ENCODE measurements at regions not wholly inside any gene's neighbourhood (a gene's known extent, or its start where the extent isn't known, plus 50 kb on each side); places are given as distances from the start of the nearest gene placed in this dataset.

GRCh38 chr6:47924001-47924400, 142.2 kb downstream of the OPN5 start (continued):
- no peak for TF ChIP-seq E2F6 (IDR thresholded peaks at IDR 0.05; ENCODE audit: borderline replicate concordance in 1 of 2, extremely low read depth in 1 of 2, insufficient read depth in 1 of 2, insufficient read length in 1 of 2, low read depth in 1 of 2, low read length in 1 of 2, poor library complexity in 1 of 2, severe bottlenecking in 1 of 2)
- no peak for TF ChIP-seq ZNF696 (CRISPR knock-in tag; conservative IDR thresholded peaks at IDR 0.05)
- no peak for TF ChIP-seq ZNF589 (CRISPR knock-in tag; IDR thresholded peaks at IDR 0.05; ENCODE audit: low read depth)
- TF ChIP-seq, protein P1, sequence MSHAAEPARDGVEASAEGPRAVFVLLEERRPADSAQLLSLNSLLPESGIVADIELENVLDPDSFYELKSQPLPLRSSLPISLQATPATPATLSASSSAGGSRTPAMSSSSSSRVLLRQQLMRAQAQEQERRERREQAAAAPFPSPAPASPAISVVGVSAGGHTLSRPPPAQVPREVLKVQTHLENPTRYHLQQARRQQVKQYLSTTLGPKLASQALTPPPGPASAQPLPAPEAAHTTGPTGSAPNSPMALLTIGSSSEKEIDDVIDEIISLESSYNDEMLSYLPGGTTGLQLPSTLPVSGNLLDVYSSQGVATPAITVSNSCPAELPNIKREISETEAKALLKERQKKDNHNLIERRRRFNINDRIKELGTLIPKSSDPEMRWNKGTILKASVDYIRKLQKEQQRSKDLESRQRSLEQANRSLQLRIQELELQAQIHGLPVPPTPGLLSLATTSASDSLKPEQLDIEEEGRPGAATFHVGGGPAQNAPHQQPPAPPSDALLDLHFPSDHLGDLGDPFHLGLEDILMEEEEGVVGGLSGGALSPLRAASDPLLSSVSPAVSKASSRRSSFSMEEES (CRISPR knock-in tag; IDR thresholded peaks at IDR 0.05), result no peak
- TF ChIP-seq ZKSCAN3 (CRISPR knock-in tag; IDR thresholded peaks at IDR 0.05), result no peak
- TF ChIP-seq SMAD3 (CRISPR knock-in tag; conservative IDR thresholded peaks at IDR 0.05), result no peak
- TF ChIP-seq MTF1 (CRISPR knock-in tag; IDR thresholded peaks at IDR 0.05; ENCODE audit: borderline replicate concordance), result no peak

DNA sequence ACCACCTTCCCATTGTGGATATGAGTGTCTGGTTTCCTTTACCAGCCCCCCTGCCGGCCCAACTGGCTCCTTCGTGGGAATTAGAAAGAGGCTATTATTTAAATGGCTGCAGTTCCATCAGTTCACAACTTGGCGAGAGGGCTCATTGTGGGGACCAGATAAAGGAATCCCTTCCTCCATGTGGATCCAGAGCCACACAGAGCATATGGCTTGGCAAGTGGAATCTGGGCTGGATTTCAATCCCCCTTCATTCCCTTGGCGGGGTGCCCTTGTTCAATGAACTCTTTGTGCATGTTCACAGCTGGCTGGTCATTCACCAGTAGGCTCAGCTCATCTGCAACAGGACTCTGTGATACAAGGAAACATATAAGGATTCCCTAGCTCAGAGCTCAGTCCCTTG, 140.6 kb downstream of the OPN5 start:
- intact Hi-C loops (cut with micrococcal nuclease), result no loop called here
- DNase-seq (ENCODE audit: extremely low read depth in 1 of 4, low spot score in 3 of 4), result no peak
- no peak for TF ChIP-seq MECOM (CRISPR knock-in tag; IDR thresholded peaks at IDR 0.05)
- TF ChIP-seq POLR2AphosphoS5 (IDR thresholded peaks at IDR 0.05; ENCODE audit: control insufficient read depth, insufficient read depth, low read depth, low read length), result no peak
- no peak for TF ChIP-seq FOXK1 (CRISPR knock-in tag; IDR thresholded peaks at IDR 0.05; ENCODE audit: borderline replicate concordance)
- TF ChIP-seq ZBTB7A (IDR thresholded peaks at IDR 0.05; ENCODE audit: borderline replicate concordance, control insufficient read depth, low read depth, low read length), result no peak
- TF ChIP-seq SMARCC2 (IDR thresholded peaks at IDR 0.05; ENCODE audit: low read depth), result no peak
- TF ChIP-seq, protein P2, sequence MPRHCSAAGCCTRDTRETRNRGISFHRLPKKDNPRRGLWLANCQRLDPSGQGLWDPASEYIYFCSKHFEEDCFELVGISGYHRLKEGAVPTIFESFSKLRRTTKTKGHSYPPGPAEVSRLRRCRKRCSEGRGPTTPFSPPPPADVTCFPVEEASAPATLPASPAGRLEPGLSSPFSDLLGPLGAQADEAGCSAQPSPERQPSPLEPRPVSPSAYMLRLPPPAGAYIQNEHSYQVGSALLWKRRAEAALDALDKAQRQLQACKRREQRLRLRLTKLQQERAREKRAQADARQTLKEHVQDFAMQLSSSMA (CRISPR knock-in tag; IDR thresholded peaks at IDR 0.05), result no peak
- TF ChIP-seq, protein P3, sequence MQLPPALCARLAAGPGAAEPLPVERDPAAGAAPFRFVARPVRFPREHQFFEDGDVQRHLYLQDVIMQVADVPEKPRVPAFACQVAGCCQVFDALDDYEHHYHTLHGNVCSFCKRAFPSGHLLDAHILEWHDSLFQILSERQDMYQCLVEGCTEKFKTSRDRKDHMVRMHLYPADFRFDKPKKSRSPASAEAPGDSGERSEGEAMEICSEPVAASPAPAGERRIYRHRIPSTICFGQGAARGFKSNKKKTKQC (CRISPR knock-in tag; IDR thresholded peaks at IDR 0.05), result no peak
- TF ChIP-seq BRCA1 (IDR thresholded peaks at IDR 0.05), result no peak
- TF ChIP-seq BRCA1 (CRISPR knock-in tag; IDR thresholded peaks at IDR 0.05), result no peak
- no peak for TF ChIP-seq NBN (IDR thresholded peaks at IDR 0.05; ENCODE audit: low read depth)
- no peak for TF ChIP-seq KLF16 (IDR thresholded peaks at IDR 0.05)
- no peak for TF ChIP-seq NFIC (IDR thresholded peaks at IDR 0.05)
- TF ChIP-seq CC2D1A (IDR thresholded peaks at IDR 0.05), result no peak
- no peak for TF ChIP-seq MXI1 (IDR thresholded peaks at IDR 0.05; ENCODE audit: low read depth, low read length)

More for the DNA sequence above, 140.6 kb downstream of the OPN5 start:
- no peaks in the 10 kb centered on the region for H4K20me1 ChIP-seq (replicated peaks; ENCODE audit: control insufficient read depth, insufficient read depth, low read length)
- H3K4me3 ChIP-seq, result no peak overlapping the region
- ChIA-PET CTCF (ENCODE audit: low intra/inter-chr PET ratio) (no interaction called here), POLR2A (interaction anchor here (1.3 kb wide), 1 partner anchor 17 kb away, joined by 4 read pairs; no protein-coding TSS in a partner anchor)
- no peaks in the 10 kb centered on the region for H3K36me3 ChIP-seq (ENCODE audit: control insufficient read depth, insufficient read depth, low read length)
- WGBS (ENCODE audit: insufficient coverage, low coverage, missing lambda C conversion rate), result 0% methylated on average over 4 of the region's 4 CpGs
- no peaks in the 10 kb centered on the region for H3K4me1 ChIP-seq (replicated peaks in 1 of 2; ENCODE audit: control insufficient read depth in 2 of 2, insufficient read depth in 2 of 2, low read length in 2 of 2)
- BruUV-seq (replicated peaks), result no TSS peak
- no peak overlapping the region for H3K27ac ChIP-seq (ENCODE audit: extremely low read depth, low read depth, low read length)
- H3K9me1 ChIP-seq (ENCODE audit: control insufficient read depth, insufficient read depth, low read length), result no peaks in the 10 kb centered on the region
- H3K27me3 ChIP-seq (ENCODE audit: control insufficient read depth in 2 of 2, insufficient read depth in 2 of 2, low read length in 2 of 2), result no peaks in the 10 kb centered on the region
- no peaks in the 10 kb centered on the region for H3K79me2 ChIP-seq (ENCODE audit: control insufficient read depth, insufficient read depth, low read length)
- no peak overlapping the region for H3K9ac ChIP-seq (ENCODE audit: insufficient read depth in 1 of 2, low read depth in 2 of 2, low read length in 2 of 2)
- no peak overlapping the region for H2AFZ ChIP-seq (ENCODE audit: low read depth, low read length)
- ATAC-seq (no peak), FAIRE-seq (no peak)
- in situ Hi-C loops (cut with MboI), result no loop called here
- H3K9me3 ChIP-seq (replicated peaks; ENCODE audit: control insufficient read depth, insufficient read depth, low read depth, low read length), result no peaks in the 10 kb centered on the region
- no peak overlapping the region for H3K4me2 ChIP-seq (ENCODE audit: insufficient read depth, low read length)
